ENCODE measurements at regions not wholly inside any gene's neighbourhood (a gene's known extent, or its start where the extent isn't known, plus 50 kb on each side); places are given as distances from the start of the nearest gene placed in this dataset.
A peak's percentile ranks its signal among the peaks of the same experiment; 100 is the strongest.

DNA sequence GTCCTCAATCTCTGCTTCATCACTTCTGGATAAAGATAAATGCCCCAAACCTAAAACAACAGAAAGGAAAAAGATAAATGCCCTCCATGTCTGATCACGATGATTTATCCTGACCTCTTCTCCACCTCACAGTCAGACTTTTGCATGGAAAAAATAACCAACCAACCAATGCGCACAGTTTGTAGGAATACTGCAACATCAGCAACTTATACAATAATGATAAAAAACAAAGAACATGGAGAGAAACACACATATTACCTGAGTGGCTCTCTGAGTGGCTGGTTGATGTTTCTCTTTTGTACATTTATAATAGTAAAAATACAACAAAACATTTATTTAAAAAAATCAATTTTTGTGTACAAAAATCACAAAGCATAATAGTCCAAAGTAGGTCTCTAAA, 93.0 kb upstream of the PUDP start:
- intact Hi-C loops (cut with DNase I): no loop called here
- Histone ChIP-seq H3K27ac (ENCODE audit: low read depth in 2 of 2, low read length in 2 of 2) (no peak overlapping the region), H3K9ac (ENCODE audit: low read length in 3 of 3) (no peak overlapping the region), H3K4me3 (ENCODE audit: low read length in 3 of 3) (no peak overlapping the region), H3K4me1 (ENCODE audit: control insufficient read depth in 2 of 3, insufficient read depth in 2 of 3, low read depth in 1 of 3, low read length in 3 of 3) (no peaks in the 10 kb centered on the region), H3K9me3 (ENCODE audit: control insufficient read depth in 2 of 3, insufficient read depth in 1 of 3, low read length in 3 of 3) (no peaks in the 10 kb centered on the region), H3K27me3 (ENCODE audit: control insufficient read depth, insufficient read depth, low read length) (no peaks in the 10 kb centered on the region), H3K36me3 (ENCODE audit: control insufficient read depth in 2 of 3, insufficient read depth in 3 of 3, low read length in 3 of 3) (no peaks in the 10 kb centered on the region)
- TF ChIP-seq, protein P1, sequence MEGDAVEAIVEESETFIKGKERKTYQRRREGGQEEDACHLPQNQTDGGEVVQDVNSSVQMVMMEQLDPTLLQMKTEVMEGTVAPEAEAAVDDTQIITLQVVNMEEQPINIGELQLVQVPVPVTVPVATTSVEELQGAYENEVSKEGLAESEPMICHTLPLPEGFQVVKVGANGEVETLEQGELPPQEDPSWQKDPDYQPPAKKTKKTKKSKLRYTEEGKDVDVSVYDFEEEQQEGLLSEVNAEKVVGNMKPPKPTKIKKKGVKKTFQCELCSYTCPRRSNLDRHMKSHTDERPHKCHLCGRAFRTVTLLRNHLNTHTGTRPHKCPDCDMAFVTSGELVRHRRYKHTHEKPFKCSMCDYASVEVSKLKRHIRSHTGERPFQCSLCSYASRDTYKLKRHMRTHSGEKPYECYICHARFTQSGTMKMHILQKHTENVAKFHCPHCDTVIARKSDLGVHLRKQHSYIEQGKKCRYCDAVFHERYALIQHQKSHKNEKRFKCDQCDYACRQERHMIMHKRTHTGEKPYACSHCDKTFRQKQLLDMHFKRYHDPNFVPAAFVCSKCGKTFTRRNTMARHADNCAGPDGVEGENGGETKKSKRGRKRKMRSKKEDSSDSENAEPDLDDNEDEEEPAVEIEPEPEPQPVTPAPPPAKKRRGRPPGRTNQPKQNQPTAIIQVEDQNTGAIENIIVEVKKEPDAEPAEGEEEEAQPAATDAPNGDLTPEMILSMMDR (IDR thresholded peaks at IDR 0.05; ENCODE audit: borderline replicate concordance, extremely low read depth, insufficient read depth): no peak
- no peak for DNase-seq
- FAIRE-seq: peak; percentile 32

- H3K4me1 ChIP-seq (ENCODE audit: control insufficient read depth in 2 of 3, insufficient read depth in 2 of 3, low read depth in 1 of 3, low read length in 3 of 3): no peaks in the 10 kb centered on the region
- no peak overlapping the region for H3K9ac ChIP-seq (ENCODE audit: low read length in 3 of 3)
- intact Hi-C loops (cut with DNase I): no loop called here
- no peaks in the 10 kb centered on the region for H3K9me3 ChIP-seq (ENCODE audit: control insufficient read depth in 2 of 3, insufficient read depth in 1 of 3, low read length in 3 of 3)
- H3K27me3 ChIP-seq (ENCODE audit: control insufficient read depth, insufficient read depth, low read length): no peaks in the 10 kb centered on the region
- DNase-seq: no peak
- no peaks in the 10 kb centered on the region for H3K36me3 ChIP-seq (ENCODE audit: control insufficient read depth in 2 of 3, insufficient read depth in 3 of 3, low read length in 3 of 3)
- no peak overlapping the region for H3K27ac ChIP-seq (ENCODE audit: low read depth in 2 of 2, low read length in 2 of 2)
- H3K4me3 ChIP-seq (ENCODE audit: low read length in 3 of 3): no peak overlapping the region
- TF ChIP-seq, protein P1 (IDR thresholded peaks at IDR 0.05; ENCODE audit: borderline replicate concordance, extremely low read depth, insufficient read depth): no peak
- no peak for FAIRE-seq
These were observed 87.1 kb upstream of the PUDP start for GRCh38 chrX:7235071-7235470.

- Histone ChIP-seq H3K4me3 (ENCODE audit: low read length in 3 of 3) (no peak overlapping the region), H3K9me3 (ENCODE audit: control insufficient read depth in 2 of 3, insufficient read depth in 1 of 3, low read length in 3 of 3) (no peaks in the 10 kb centered on the region), H3K36me3 (ENCODE audit: control insufficient read depth in 2 of 3, insufficient read depth in 3 of 3, low read length in 3 of 3) (no peaks in the 10 kb centered on the region), H3K27ac (ENCODE audit: low read depth in 2 of 2, low read length in 2 of 2) (no peak overlapping the region), H3K9ac (ENCODE audit: low read length in 3 of 3) (no peak overlapping the region), H3K27me3 (ENCODE audit: control insufficient read depth, insufficient read depth, low read length) (no peaks in the 10 kb centered on the region), H3K4me1 (ENCODE audit: control insufficient read depth in 2 of 3, insufficient read depth in 2 of 3, low read depth in 1 of 3, low read length in 3 of 3) (no peaks in the 10 kb centered on the region)
- intact Hi-C loops (cut with DNase I): no loop called here
- DNase-seq (peak in 2 of 5 donors; percentile 24 to 34), FAIRE-seq (no peak)
- TF ChIP-seq, protein P1 (IDR thresholded peaks at IDR 0.05; ENCODE audit: borderline replicate concordance, extremely low read depth, insufficient read depth): no peak
These were observed 85.8 kb upstream of the PUDP start for GRCh38 chrX:7233580-7234406.
